A172 (cell line): ENCODE measurements at regions not wholly inside any gene's neighbourhood (a gene's known extent, or its start where the extent isn't known, plus 50 kb on each side); places are given as distances from the start of the nearest gene placed in this dataset.

Source experiments
- DNase-seq: peaks from one replicate; pipeline ENCODE4 v3.0.0-alpha.2; 2015; ENCODE audit warnings: low spot score

- DNase-seq: no peak
These were observed 1502.9 kb downstream of the CDH11 start for GRCh38 chr16:63618896-63619485.

GRCh38 chr16:63617990-63618763 is 1503.7 kb downstream of the CDH11 start:
- peak; percentile 1 for DNase-seq

- no peak for DNase-seq
These were observed 1504.5 kb downstream of the CDH11 start for GRCh38 chr16:63617047-63617989.

- DNase-seq: no peak
These were observed 1507.4 kb downstream of the CDH11 start for GRCh38 chr16:63614429-63614828.

- peak; percentile 61 for DNase-seq
These were observed 1508.2 kb downstream of the CDH11 start for GRCh38 chr16:63613701-63614100.

- no peak for DNase-seq
These were observed 1509.2 kb downstream of the CDH11 start for GRCh38 chr16:63612462-63613227.

GRCh38 chr16:63606778-63607177 is 1515.1 kb downstream of the CDH11 start:
- no peak for DNase-seq

- no peak for DNase-seq
These were observed 1519.5 kb downstream of the CDH11 start for GRCh38 chr16:63602206-63602927.

- DNase-seq: no peak
These were observed 1525.1 kb downstream of the CDH11 start for GRCh38 chr16:63596716-63597115.

GRCh38 chr16:63592852-63593251 is 1529.0 kb downstream of the CDH11 start:
- DNase-seq: no peak

GRCh38 chr16:63581570-63581969 is 1540.3 kb downstream of the CDH11 start:
- no peak for DNase-seq

GRCh38 chr16:63578791-63579190 is 1542.6 kb upstream of the CDH8 start:
- no peak for DNase-seq

GRCh38 chr16:63577891-63578290 is 1541.7 kb upstream of the CDH8 start:
- no peak for DNase-seq

GRCh38 chr16:63575041-63575440 is 1538.8 kb upstream of the CDH8 start:
- no peak for DNase-seq

- DNase-seq: no peak
These were observed 1531.9 kb upstream of the CDH8 start for GRCh38 chr16:63568164-63568563.

- DNase-seq: no peak
These were observed 1527.7 kb upstream of the CDH8 start for GRCh38 chr16:63563819-63564505.

- no peak for DNase-seq
These were observed 1517.7 kb upstream of the CDH8 start for GRCh38 chr16:63553980-63554379.

- no peak for DNase-seq
These were observed 1503.0 kb upstream of the CDH8 start for GRCh38 chr16:63539276-63539675.

- no peak for DNase-seq
These were observed 1494.7 kb upstream of the CDH8 start for GRCh38 chr16:63530974-63531373.

GRCh38 chr16:63530208-63530607 is 1494.0 kb upstream of the CDH8 start:
- no peak for DNase-seq
